Activated CD8-positive, alpha-beta memory T cell treated with anti-CD3 and anti-CD28 coated beads for 24 hours (primary cell): ENCODE measurements at regions not wholly inside any gene's neighbourhood (a gene's known extent, or its start where the extent isn't known, plus 50 kb on each side); places are given as distances from the start of the nearest gene placed in this dataset.

Experiments used
- DNase-seq: peaks from one replicate; pipeline ENCODE4 v3.0.0-alpha.2; 2020

DNA sequence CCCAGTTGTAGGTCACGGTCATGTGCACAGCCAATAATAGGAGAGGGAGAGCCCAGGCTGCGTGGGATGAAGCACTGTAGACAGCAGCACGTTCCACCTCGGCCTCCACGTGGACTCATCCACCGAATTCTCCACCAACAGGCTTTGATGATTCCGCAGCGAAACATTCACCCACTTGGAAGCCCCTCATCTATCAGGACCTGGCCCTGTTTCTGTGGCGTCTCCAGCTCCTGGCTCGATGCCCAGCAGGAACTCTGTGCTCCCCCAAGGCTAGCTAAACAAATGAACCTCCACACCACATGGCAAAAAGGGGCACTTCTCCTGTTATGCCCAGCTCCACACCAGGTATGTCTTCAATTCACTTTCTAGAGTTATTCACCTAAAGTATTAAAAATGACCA lies 237.9 kb upstream of the PDE10A start:
- no peak for DNase-seq

GRCh38 chr6:165899611-165900010 lies 236.6 kb upstream of the PDE10A start:
- no peak for DNase-seq

GRCh38 chr6:165895421-165896165 lies 232.6 kb upstream of the PDE10A start:
- DNase-seq = no peak

DNA sequence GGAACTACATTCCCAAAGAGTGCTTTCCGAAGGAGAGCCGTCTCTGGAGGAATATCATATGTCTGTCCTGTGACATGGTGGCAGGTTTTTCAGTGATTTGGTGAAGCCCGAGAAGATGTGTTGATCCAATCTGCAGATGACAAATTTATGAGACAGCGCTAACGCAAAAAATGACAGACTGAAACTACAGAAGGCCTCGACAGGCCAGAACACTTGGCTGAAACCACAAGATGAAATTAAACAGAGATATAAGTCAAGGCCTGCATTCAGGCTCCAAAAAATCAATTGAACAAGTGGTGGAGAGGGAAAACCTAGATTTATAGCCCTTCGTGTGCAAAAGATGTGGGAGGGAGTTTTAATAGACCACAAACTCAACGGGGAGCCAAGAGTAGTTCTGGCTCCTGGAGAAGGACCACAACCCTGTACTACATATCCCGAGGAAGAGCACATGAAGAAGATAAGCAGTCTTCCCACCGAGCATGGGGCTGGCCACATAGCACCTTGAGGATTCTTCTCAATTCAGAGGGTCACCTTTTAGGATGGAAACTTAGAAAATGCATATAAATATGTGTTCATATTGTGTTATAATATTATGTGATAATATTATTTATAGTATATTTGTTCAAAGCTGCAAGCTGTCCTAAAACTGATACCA lies 231.3 kb upstream of the PDE10A start:
- DNase-seq = no peak

DNA sequence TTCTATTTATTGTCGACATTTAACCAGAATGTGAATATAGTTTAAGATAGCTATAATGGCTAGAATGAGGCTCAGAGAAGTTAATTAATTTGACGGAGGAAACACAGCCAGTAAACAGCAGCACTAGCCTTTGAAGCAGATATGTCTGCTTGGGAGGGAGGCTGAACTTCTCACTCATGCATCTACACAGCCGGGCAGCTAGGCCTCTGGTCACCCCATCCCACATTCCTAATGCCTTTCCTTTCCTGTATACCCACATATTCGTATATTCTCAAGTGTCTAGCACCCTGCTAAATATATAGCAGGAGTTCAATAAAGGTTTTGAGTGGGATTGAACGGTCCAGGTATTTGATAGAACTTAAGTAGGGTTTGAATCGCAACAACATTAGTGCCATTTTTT lies 230.4 kb upstream of the PDE10A start:
- DNase-seq = no peak

DNA sequence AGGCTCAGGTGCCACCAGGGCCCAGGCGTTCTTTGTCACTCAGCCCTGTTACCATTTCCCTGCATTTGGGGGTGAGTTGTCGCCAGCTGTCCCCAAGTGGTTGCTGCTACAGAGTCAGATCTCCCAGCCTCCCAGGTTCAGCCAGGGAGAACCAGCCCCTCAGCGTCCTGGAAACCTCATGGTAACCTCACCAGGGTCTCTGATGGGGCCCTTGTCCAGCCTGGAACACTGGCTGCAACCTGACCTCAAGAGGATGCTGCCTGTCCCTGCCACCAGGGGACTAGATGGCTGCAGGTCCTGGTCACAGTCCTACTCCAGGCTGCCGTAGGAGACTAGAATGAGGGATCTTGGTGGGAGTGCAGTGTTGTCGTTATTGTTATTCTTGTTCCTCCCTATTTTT lies 228.3 kb upstream of the PDE10A start:
- no peak for DNase-seq

- DNase-seq = no peak
These were observed 227.3 kb upstream of the PDE10A start for GRCh38 chr6:165890404-165890735.

- DNase-seq = no peak
These were observed 226.8 kb upstream of the PDE10A start for GRCh38 chr6:165889636-165890403.

DNA sequence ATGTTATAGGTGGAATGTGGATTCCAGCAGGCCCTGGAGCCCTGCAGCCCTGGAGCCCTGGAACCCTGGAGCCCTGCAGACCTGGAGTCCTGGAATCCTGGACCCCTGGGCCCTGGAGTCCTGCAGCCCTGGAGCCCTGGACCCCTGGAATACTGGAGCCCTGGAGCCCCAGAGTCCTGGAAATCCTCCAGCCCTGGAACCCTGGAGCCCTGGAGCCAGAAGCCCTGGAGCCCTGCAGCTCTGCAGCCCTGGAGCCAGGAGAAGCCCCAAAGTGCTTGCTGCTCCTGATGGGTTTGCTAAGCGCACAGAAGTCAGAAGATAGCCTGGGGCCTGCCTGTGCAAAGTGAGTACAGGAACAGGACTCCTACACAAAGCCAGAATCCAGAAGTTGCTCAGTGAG lies 223.1 kb upstream of the PDE10A start:
- DNase-seq = no peak

- peak; percentile 86 for DNase-seq
These were observed 222.0 kb upstream of the PDE10A start for GRCh38 chr6:165884813-165885765.

- DNase-seq = no peak
These were observed 221.0 kb upstream of the PDE10A start for GRCh38 chr6:165883851-165884640.

- DNase-seq = no peak
These were observed 218.8 kb upstream of the PDE10A start for GRCh38 chr6:165881806-165882205.

DNA sequence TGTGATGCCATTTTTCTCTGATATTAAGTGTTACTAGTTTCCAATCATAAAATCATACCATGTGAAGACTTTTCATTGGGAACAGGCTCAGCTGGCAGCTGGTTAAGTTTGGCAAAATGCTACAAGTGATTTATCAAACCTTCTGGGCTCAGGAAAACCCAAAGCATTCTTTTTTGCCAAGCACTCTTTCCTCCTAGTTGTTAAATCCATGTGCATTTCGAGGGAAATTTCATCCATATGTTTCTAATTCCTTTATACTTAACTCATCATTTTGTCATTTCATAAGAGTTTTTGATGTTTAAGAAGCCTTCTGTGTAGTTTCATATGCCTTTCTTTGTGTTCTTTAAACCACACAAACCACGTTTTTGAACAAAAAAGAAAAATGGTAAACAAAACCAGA lies 217.6 kb upstream of the PDE10A start:
- no peak for DNase-seq

- DNase-seq = no peak
These were observed 214.7 kb upstream of the PDE10A start for GRCh38 chr6:165877773-165878172.

DNA sequence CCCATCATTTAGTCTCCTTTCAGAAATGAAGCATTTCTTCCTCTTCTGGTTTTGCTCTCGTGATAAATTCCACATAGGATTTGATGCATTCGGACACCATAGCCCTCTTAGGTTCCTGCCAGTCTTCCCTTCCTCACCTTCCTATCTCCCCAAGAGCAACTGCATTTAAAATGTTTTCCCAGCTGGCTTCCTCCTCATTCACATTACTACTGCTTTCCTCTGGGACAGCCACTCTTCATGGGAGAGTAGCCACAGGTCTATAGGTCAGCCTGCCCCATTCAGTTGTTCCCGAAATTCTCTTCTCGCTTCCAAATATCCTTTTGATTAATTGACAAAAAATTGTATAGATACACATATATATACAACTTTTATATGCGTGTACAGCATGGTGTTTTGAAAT lies 214.2 kb upstream of the PDE10A start:
- DNase-seq = no peak

- no peak for DNase-seq
These were observed 213.5 kb upstream of the PDE10A start for GRCh38 chr6:165876588-165876987.

DNA sequence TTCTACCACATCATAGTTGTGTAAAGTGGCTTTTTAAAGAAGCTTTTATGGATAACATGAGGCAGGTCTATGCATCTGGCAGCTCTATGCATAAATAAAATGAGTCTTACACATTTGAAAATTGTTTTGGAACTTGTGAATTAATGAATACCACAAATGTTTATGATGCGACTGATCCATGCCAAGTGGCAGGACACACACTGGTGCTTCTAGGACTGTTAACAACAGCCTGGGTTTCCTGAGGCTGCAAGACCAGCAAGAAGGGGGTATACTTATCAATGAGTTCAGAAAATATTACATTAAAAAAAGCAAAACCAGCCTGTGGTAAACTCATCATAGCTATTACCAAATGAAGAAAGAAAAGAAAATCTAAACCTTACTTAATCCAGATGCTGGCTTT lies 212.9 kb upstream of the PDE10A start:
- DNase-seq = no peak

GRCh38 chr6:165873976-165874375 lies 210.9 kb upstream of the PDE10A start:
- DNase-seq = no peak

DNA sequence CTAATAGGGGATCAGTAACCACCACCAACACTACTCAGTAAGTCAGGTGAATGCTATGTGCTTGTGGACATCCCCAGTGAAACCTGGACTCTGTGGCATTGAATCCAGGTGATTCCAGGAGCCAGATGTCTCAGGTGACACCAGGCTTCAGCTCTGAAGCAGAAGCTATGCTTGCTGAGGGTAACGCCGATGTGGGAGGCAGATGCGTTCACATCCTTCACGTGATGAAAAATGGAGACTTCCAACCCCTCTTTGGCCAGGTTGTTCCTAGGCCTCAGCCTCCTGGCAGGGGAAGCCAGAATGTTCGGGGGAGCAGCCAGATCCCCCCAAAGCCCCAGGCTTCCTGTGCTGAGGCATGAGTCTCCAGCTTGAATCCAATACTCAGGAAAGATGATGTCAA lies 209.8 kb upstream of the PDE10A start:
- no peak for DNase-seq

DNA sequence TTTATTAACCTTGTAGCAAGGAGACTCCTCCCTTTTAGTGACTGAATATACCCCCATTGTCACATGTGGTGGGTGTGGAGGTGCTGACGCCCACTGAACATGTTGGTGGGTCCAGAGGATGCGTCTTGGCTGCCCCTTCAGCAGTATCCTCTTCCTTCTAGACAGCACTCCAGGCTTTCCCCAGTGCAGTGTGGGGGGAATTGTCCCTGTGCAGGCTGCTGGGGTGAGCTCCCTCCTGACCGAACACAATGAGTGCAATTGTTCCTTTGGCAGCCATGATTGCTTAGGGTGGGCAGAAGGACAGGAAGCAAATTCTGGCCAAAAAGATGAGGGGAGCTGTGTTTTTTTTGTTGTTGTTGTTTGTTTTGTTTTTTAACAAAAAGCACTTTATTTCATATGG lies 209.3 kb upstream of the PDE10A start:
- no peak for DNase-seq

GRCh38 chr6:165871571-165871970 lies 208.5 kb upstream of the PDE10A start:
- no peak for DNase-seq

- no peak for DNase-seq
These were observed 206.5 kb upstream of the PDE10A start for GRCh38 chr6:165869526-165869925.
